Stomach (tissue), 8 donors: ENCODE measurements at regions not wholly inside any gene's neighbourhood (a gene's known extent, or its start where the extent isn't known, plus 50 kb on each side); places are given as distances from the start of the nearest gene placed in this dataset.

ENCODE experiments used
- DNase-seq, 2 donors: peaks; one replicate each; pipeline versions ENCODE4 v3.0.0 to v3.0.0-alpha.2; 2013 to 2019
- H3K27ac ChIP-seq, 5 donors: fragments of 200-600 bp in 4 of 5; sonication (generic) in 4 of 5; one replicate each; pipeline ENCODE4 v1.5.1; 2013 to 2019; ENCODE audit warnings: mild to moderate bottlenecking in 1 of 5, moderate library complexity in 1 of 5
- H3K27me3 ChIP-seq, 3 donors: fragments of 200-600 bp; sonication (generic); one replicate each; pipeline ENCODE4 v1.5.1; 2017 to 2019; ENCODE audit warnings: mixed run types in 1 of 3
- H3K36me3 ChIP-seq, 4 donors: fragments of 200-600 bp; sonication (generic); 1 replicate in 3 of 4; 2 replicates in 1 of 4; pipeline ENCODE4 v1.5.1; 2016 to 2019
- H3K4me1 ChIP-seq, 4 donors: fragments of 200-600 bp; sonication (generic); one replicate each; pipeline ENCODE4 v1.5.1; 2016 to 2019
- H3K4me3 ChIP-seq, 4 donors: fragments of 200-600 bp; sonication (generic) in 3 of 4; one replicate each; pipeline ENCODE4 v1.5.1; 2016 to 2019; ENCODE audit warnings: mild to moderate bottlenecking in 1 of 4
- H3K9me3 ChIP-seq, 4 donors: fragments of 200-600 bp; sonication (generic); one replicate each; pipeline ENCODE4 v1.5.1; 2016 to 2019
- CTCF ChIP-seq, 7 experiments: fragments of 450-650 bp in 4 of 7; fragments of 200-600 bp in 3 of 7; sonication (generic) in 3 of 7; IDR thresholded peaks; one replicate each; pipeline ENCODE4 v1.5.1; 2016 to 2019; ENCODE audit warnings: antibody characterized with exemption in 7 of 7, control low read depth in 2 of 7, mild to moderate bottlenecking in 1 of 7
- EP300 ChIP-seq: sonication (generic); formaldehyde crosslinking; IDR thresholded peaks from one replicate; pipeline ENCODE4 v1.6.1; 2017; ENCODE audit warnings: antibody characterized with exemption
- POLR2A ChIP-seq, 4 donors: fragments of 450-650 bp; IDR thresholded peaks; one replicate each; pipeline ENCODE4 v1.6.1; 2016; ENCODE audit warnings: antibody characterized with exemption in 4 of 4, control low read depth in 2 of 4, mild to moderate bottlenecking in 1 of 4, moderate library complexity in 1 of 4
- POLR2AphosphoS5 ChIP-seq, 3 donors: sonication (generic); formaldehyde crosslinking; IDR thresholded peaks; one replicate each; pipeline ENCODE4 v1.6.1; 2016; ENCODE audit warnings: antibody characterized with exemption in 3 of 3
- WGBS, 5 donors: extraction: QIAGEN DNeasy Blood & Tissue Kit in 3 of 5; methylation state at CpG; one replicate each; pipeline versions ENCODE4 v1.1.5 to v1.1.7; 2013 to 2018; 5-methylcytosine and 5-hydroxymethylcytosine counted together
- intact Hi-C: fragments of 100-400 bp; cut with DNase I; formaldehyde crosslinking; loops from one replicate; pipeline ENCODE4 v1.15.1; 2023; ENCODE audit warnings: low total_unique reads
- donor health status: healthy with polysubstance abuse.
- donor health status: Bipolar disorder and iron deficiency.
- donor health status: healthy.

GRCh38 chr20:20972490-20972889 is 133.7 kb downstream of the LINC00237 start:
- Histone ChIP-seq H3K27me3 (peaks cover 0 to 17% (median 0%) of the 10 kb centered on the region in 3 donors), H3K4me3 (no peak overlapping the region), H3K36me3 (no peaks in the 10 kb centered on the region), H3K27ac (no peak overlapping the region), H3K9me3 (no peaks in the 10 kb centered on the region), H3K4me1 (no peaks in the 10 kb centered on the region)
- DNase-seq = no peak
- WGBS, 5 donors = 73 to 97% (median 96%) methylated on average over 1 of the region's 1 CpG
- intact Hi-C loops = no loop called here
- TF ChIP-seq POLR2A (IDR thresholded peaks at IDR 0.05) = no peak
- TF ChIP-seq CTCF (IDR thresholded peaks at IDR 0.05) = no peak
- no peak for TF ChIP-seq EP300
- TF ChIP-seq POLR2AphosphoS5 (IDR thresholded peaks at IDR 0.05) = no peak

- H3K36me3 ChIP-seq = no peaks in the 10 kb centered on the region
- H3K4me3 ChIP-seq = no peak overlapping the region
- H3K9me3 ChIP-seq = no peaks in the 10 kb centered on the region
- TF ChIP-seq POLR2AphosphoS5 (IDR thresholded peaks at IDR 0.05) = no peak
- TF ChIP-seq EP300 = no peak
- no peak for TF ChIP-seq CTCF (IDR thresholded peaks at IDR 0.05)
- no peak for TF ChIP-seq POLR2A (IDR thresholded peaks at IDR 0.05)
- peaks cover 0 to 17% (median 0%) of the 10 kb centered on the region in 3 donors for H3K27me3 ChIP-seq
- no peak overlapping the region for H3K27ac ChIP-seq
- peak in 1 of 2 donors; percentile 20 for DNase-seq
- 26 to 55% (median 45%) methylated on average over 6 of the region's 6 CpGs for WGBS, 5 donors
- intact Hi-C loops = no loop called here
- H3K4me1 ChIP-seq = no peaks in the 10 kb centered on the region
Measured at GRCh38 chr20:20971810-20972209, 134.3 kb downstream of the LINC00237 start.

- H3K27me3 ChIP-seq = peaks cover 0 to 17% (median 0%) of the 10 kb centered on the region in 3 donors
- no peaks in the 10 kb centered on the region for H3K9me3 ChIP-seq
- H3K4me3 ChIP-seq = no peak overlapping the region
- no peaks in the 10 kb centered on the region for H3K4me1 ChIP-seq
- no peaks in the 10 kb centered on the region for H3K36me3 ChIP-seq
- no peak for DNase-seq
- intact Hi-C loops = no loop called here
- H3K27ac ChIP-seq = no peak overlapping the region
- WGBS, 5 donors = 45 to 50% (median 46%) methylated on average over 3 of the region's 3 CpGs
- no peak for TF ChIP-seq POLR2A (IDR thresholded peaks at IDR 0.05)
- TF ChIP-seq POLR2AphosphoS5 (IDR thresholded peaks at IDR 0.05) = no peak
- no peak for TF ChIP-seq CTCF (IDR thresholded peaks at IDR 0.05)
- no peak for TF ChIP-seq EP300
Measured at GRCh38 chr20:20970841-20971240, 135.3 kb downstream of the LINC00237 start.

- 52 to 69% (median 63%) methylated on average over 13 of the region's 13 CpGs for WGBS, 5 donors
- no peaks in the 10 kb centered on the region for H3K4me1 ChIP-seq
- H3K9me3 ChIP-seq = no peaks in the 10 kb centered on the region
- peaks cover 0 to 17% (median 0%) of the 10 kb centered on the region in 3 donors for H3K27me3 ChIP-seq
- no peak overlapping the region for H3K27ac ChIP-seq
- intact Hi-C loops = no loop called here
- H3K36me3 ChIP-seq = no peaks in the 10 kb centered on the region
- H3K4me3 ChIP-seq = no peak overlapping the region
- TF ChIP-seq EP300 = no peak
- TF ChIP-seq POLR2AphosphoS5 (IDR thresholded peaks at IDR 0.05) = no peak
- no peak for TF ChIP-seq POLR2A (IDR thresholded peaks at IDR 0.05)
- TF ChIP-seq CTCF (IDR thresholded peaks at IDR 0.05) = no peak
- no peak for DNase-seq
Measured at GRCh38 chr20:20969701-20970280, 136.4 kb downstream of the LINC00237 start.
